H9 (cell line): ENCODE measurements at regions not wholly inside any gene's neighbourhood (a gene's known extent, or its start where the extent isn't known, plus 50 kb on each side); places are given as distances from the start of the nearest gene placed in this dataset.

Experiments
- DNase-seq: peaks from one replicate; pipeline ENCODE4 v3.0.0-alpha.2; 2017
- H2AFZ ChIP-seq: one replicate; pipeline ENCODE4 v1.6.1; 2013; ENCODE audit warnings: mild to moderate bottlenecking, low read length, control low read depth, moderate library complexity
- H2AK5ac ChIP-seq: 2 replicates; pipeline ENCODE4 v1.6.1; 2013; ENCODE audit warnings: low read length, control low read depth, mixed read lengths; ENCODE audit not compliant: insufficient read length
- H2BK120ac ChIP-seq: one replicate; pipeline ENCODE4 v1.6.1; 2013; ENCODE audit warnings: low read depth, mild to moderate bottlenecking, low read length, control low read depth, inconsistent platforms; ENCODE audit not compliant: poor library complexity, severe bottlenecking
- H2BK12ac ChIP-seq: 2 replicates; pipeline ENCODE4 v1.6.1; 2013; ENCODE audit warnings: low read length, control low read depth, mixed read lengths, low read depth; ENCODE audit not compliant: insufficient read length
- H2BK15ac ChIP-seq: 2 replicates; pipeline ENCODE4 v1.6.1; 2013; ENCODE audit warnings: low read depth, low read length, control low read depth
- H2BK20ac ChIP-seq: one replicate; pipeline ENCODE4 v1.6.1; 2013; ENCODE audit warnings: low read depth, mild to moderate bottlenecking, low read length, control low read depth, inconsistent platforms; ENCODE audit not compliant: poor library complexity, severe bottlenecking
- H2BK5ac ChIP-seq: 2 replicates; pipeline ENCODE4 v1.6.1; 2013; ENCODE audit warnings: low read length, control low read depth, mixed read lengths; ENCODE audit not compliant: insufficient read length
- H3K14ac ChIP-seq: 2 replicates; pipeline ENCODE4 v1.6.1; 2013; ENCODE audit warnings: low read length, control low read depth; ENCODE audit not compliant: insufficient read depth
- H3K18ac ChIP-seq: 2 replicates; pipeline ENCODE4 v1.6.1; 2013; ENCODE audit warnings: low read depth, mild to moderate bottlenecking, mixed read lengths, low read length, control low read depth; ENCODE audit not compliant: insufficient read length
- H3K23ac ChIP-seq: 2 replicates; pipeline ENCODE4 v1.6.1; 2013; ENCODE audit warnings: low read length, control low read depth, mixed read lengths, low read depth; ENCODE audit not compliant: insufficient read length
- H3K23me2 ChIP-seq: 2 replicates; pipeline ENCODE4 v1.6.1; 2013; ENCODE audit warnings: low read depth, mild to moderate bottlenecking, mixed read lengths, low read length, control low read depth; ENCODE audit not compliant: insufficient read length, poor library complexity, severe bottlenecking
- H3K27ac ChIP-seq: 2 replicates; pipeline ENCODE4 v1.5.1; 2013; ENCODE audit warnings: low read length, control low read depth, mixed read lengths, low read depth; ENCODE audit not compliant: insufficient read length
- H3K27me3 ChIP-seq: 2 replicates; pipeline ENCODE4 v1.6.1; 2013; ENCODE audit warnings: low read length, control low read depth, inconsistent platforms; ENCODE audit not compliant: insufficient read depth
- H3K4ac ChIP-seq: 2 replicates; pipeline ENCODE4 v1.6.1; 2013; ENCODE audit warnings: low read depth, mild to moderate bottlenecking, control low read depth, inconsistent platforms, low read length, moderate library complexity
- H3K4me1 ChIP-seq: 2 replicates; pipeline ENCODE4 v1.6.1; 2013; ENCODE audit warnings: low read length, control low read depth, inconsistent platforms; ENCODE audit not compliant: insufficient read depth
- H3K4me2 ChIP-seq: 2 replicates; pipeline ENCODE4 v1.6.1; 2013; ENCODE audit warnings: low read length, control low read depth, mixed read lengths; ENCODE audit not compliant: insufficient read length, insufficient read depth
- H3K56ac ChIP-seq: 2 replicates; pipeline ENCODE4 v1.6.1; 2013; ENCODE audit warnings: low read depth, mild to moderate bottlenecking, mixed read lengths, low read length, control low read depth; ENCODE audit not compliant: insufficient read length
- H3K79me1 ChIP-seq: 2 replicates; pipeline ENCODE4 v1.6.1; 2013; ENCODE audit warnings: low read depth, mild to moderate bottlenecking, moderate library complexity, low read length, control low read depth, inconsistent platforms; ENCODE audit not compliant: insufficient read depth, poor library complexity, severe bottlenecking
- H3K79me2 ChIP-seq: 2 replicates; pipeline ENCODE4 v1.6.1; 2013; ENCODE audit warnings: low read length, control low read depth, inconsistent platforms; ENCODE audit not compliant: insufficient read depth
- H3K9ac ChIP-seq: 2 replicates; pipeline ENCODE4 v1.6.1; 2013; ENCODE audit warnings: low read length, control low read depth, mixed read lengths; ENCODE audit not compliant: insufficient read length; ENCODE audit errors: extremely low read depth
- H3K9me3 ChIP-seq: one replicate; pipeline ENCODE4 v1.6.1; 2013; ENCODE audit warnings: low read depth, low read length, inconsistent platforms; ENCODE audit not compliant: control insufficient read depth
- H3T11ph ChIP-seq: one replicate; pipeline ENCODE4 v1.6.1; 2013; ENCODE audit warnings: mild to moderate bottlenecking, low read length, control low read depth, inconsistent platforms
- H4K20me1 ChIP-seq: one replicate; pipeline ENCODE4 v1.6.1; 2013; ENCODE audit not compliant: control insufficient read depth, insufficient read length, insufficient read depth
- H4K5ac ChIP-seq: 2 replicates; pipeline ENCODE4 v1.6.1; 2013; ENCODE audit warnings: low read depth, mild to moderate bottlenecking, mixed read lengths, low read length, control low read depth; ENCODE audit not compliant: insufficient read length
- H4K8ac ChIP-seq: replicated peaks from 2 replicates; pipeline ENCODE4 v1.6.1; 2013; ENCODE audit warnings: low read length, control low read depth, mixed read lengths, low read depth; ENCODE audit not compliant: insufficient read length
- H4K91ac ChIP-seq: 2 replicates; pipeline ENCODE4 v1.6.1; 2013; ENCODE audit warnings: low read depth, mild to moderate bottlenecking, moderate library complexity, mixed read lengths, low read length, control low read depth; ENCODE audit not compliant: insufficient read length
- H3K27ac Mint-ChIP-seq, 3 experiments: 2 replicates in 2 of 3; 3 replicates in 1 of 3; pipeline ENCODE4 v1.8.0; 2020 to 2021; ENCODE audit warnings: mixed read lengths in 3 of 3, mild to moderate bottlenecking in 1 of 3, moderate library complexity in 1 of 3
- H3K27me3 Mint-ChIP-seq: 2 replicates; pipeline ENCODE4 v1.8.0; 2021; ENCODE audit warnings: low read depth, mild to moderate bottlenecking, moderate library complexity, mixed read lengths
- H3K36me3 Mint-ChIP-seq, 3 experiments: 2 replicates in 2 of 3; 3 replicates in 1 of 3; pipeline ENCODE4 v1.8.0; 2020 to 2021; ENCODE audit warnings: low read depth in 3 of 3, mixed read lengths in 3 of 3; ENCODE audit not compliant: insufficient read depth in 1 of 3
- H3K4me1 Mint-ChIP-seq, 2 experiments: 2 replicates each; pipeline ENCODE4 v1.8.0; 2020; ENCODE audit warnings: mixed read lengths in 2 of 2
- H3K4me3 Mint-ChIP-seq, 2 experiments: 2 replicates in 1 of 2; 3 replicates in 1 of 2; pipeline ENCODE4 v1.8.0; 2020 to 2021; ENCODE audit warnings: mild to moderate bottlenecking in 2 of 2, mixed read lengths in 2 of 2, moderate library complexity in 1 of 2
- H3K9me3 Mint-ChIP-seq, 2 experiments: 2 replicates in 1 of 2; 3 replicates in 1 of 2; pipeline ENCODE4 v1.8.0; 2020; ENCODE audit warnings: mild to moderate bottlenecking in 2 of 2, mixed read lengths in 2 of 2, moderate library complexity in 1 of 2
- CTCF ChIP-seq: fragments of 200-600 bp; sonication (generic); conservative IDR thresholded peaks from 3 replicates; pipeline ENCODE4 v1.8.0; 2021; ENCODE audit warnings: antibody characterized with exemption, mild to moderate bottlenecking
- WGBS: extraction: QIAGEN DNeasy Blood & Tissue Kit; methylation state at CpG from one replicate; pipeline ENCODE4 v1.1.7; 2013; ENCODE audit warnings: missing lambda C conversion rate, low lambda C conversion rate, mixed read lengths; ENCODE audit not compliant: insufficient read length; ENCODE audit errors: extremely low coverage; 5-methylcytosine and 5-hydroxymethylcytosine counted together

GRCh38 chr4:110950731-110951130, 327.9 kb upstream of the PITX2 start:
- no peak overlapping the region for H3K4me3 Mint-ChIP-seq
- Histone ChIP-seq H4K8ac (no peak overlapping the region), H3K79me2 (no peaks in the 10 kb centered on the region), H3K27ac (no peak overlapping the region), H2BK5ac (no peak overlapping the region), H3K23me2 (no peaks in the 10 kb centered on the region), H3K18ac (no peak overlapping the region), H4K91ac (no peak overlapping the region), H4K20me1 (no peaks in the 10 kb centered on the region), H3K14ac (no peak overlapping the region), H2BK120ac (no peak overlapping the region), H3K4ac (no peak overlapping the region), H3K27me3 (no peaks in the 10 kb centered on the region), H4K5ac (no peak overlapping the region), H3K56ac (no peak overlapping the region), H3T11ph (no peak overlapping the region), H2AK5ac (no peak overlapping the region), H3K4me2 (no peak overlapping the region), H3K9ac (no peak overlapping the region), H2BK20ac (no peak overlapping the region), H2BK15ac (no peak overlapping the region), H3K9me3 (no peaks in the 10 kb centered on the region), H2AFZ (no peak overlapping the region), H3K23ac (no peak overlapping the region), H3K4me1 (no peaks in the 10 kb centered on the region), H3K79me1 (no peaks in the 10 kb centered on the region), H2BK12ac (no peak overlapping the region)
- no peaks in the 10 kb centered on the region for H3K4me1 Mint-ChIP-seq
- no CpG with 5 or more reads among the region's 2 CpGs for WGBS
- H3K9me3 Mint-ChIP-seq = no peaks in the 10 kb centered on the region
- no peaks in the 10 kb centered on the region for H3K27me3 Mint-ChIP-seq
- no peaks in the 10 kb centered on the region for H3K36me3 Mint-ChIP-seq
- no peak for TF ChIP-seq CTCF
- no peak for DNase-seq
- no peak overlapping the region for H3K27ac Mint-ChIP-seq
